Keratinocyte (primary cell): ENCODE measurements at regions not wholly inside any gene's neighbourhood (a gene's known extent, or its start where the extent isn't known, plus 50 kb on each side); places are given as distances from the start of the nearest gene placed in this dataset.

ENCODE experiments used
- CTCF ChIP-seq, 3 experiments: IDR thresholded peaks in 1 of 3; conservative IDR thresholded peaks in 1 of 3; optimal IDR thresholded peaks in 1 of 3; 2 replicates in 2 of 3; 3 replicates in 1 of 3; pipeline versions ENCODE3 to v1.5.1; 2011; ENCODE audit warnings: low read length in 3 of 3, mild to moderate bottlenecking in 3 of 3, moderate library complexity in 2 of 3, control low read depth in 1 of 3, inconsistent platforms in 1 of 3; ENCODE audit not compliant: insufficient read depth in 2 of 3; ENCODE audit errors: extremely low read depth in 1 of 3
- EZH2 ChIP-seq: IDR thresholded peaks from one replicate; pipeline ENCODE4 v1.6.1; 2012; ENCODE audit warnings: inconsistent platforms, mild to moderate bottlenecking, low read length, moderate library complexity

GRCh38 chr19:23991170-23991569 lies 76.5 kb downstream of the ZNF726 start:
- TF ChIP-seq CTCF (optimal IDR thresholded peaks at IDR 0.05 in 1 of 3, IDR thresholded peaks at IDR 0.05 in 1 of 3, conservative IDR thresholded peaks at IDR 0.05 in 1 of 3; ENCODE audit: extremely low read depth in 1 of 3, insufficient read depth in 2 of 3, low read length in 3 of 3): no peak
- TF ChIP-seq EZH2: no peak
